ENCODE measurements at regions not wholly inside any gene's neighbourhood (a gene's known extent, or its start where the extent isn't known, plus 50 kb on each side); places are given as distances from the start of the nearest gene placed in this dataset.

GRCh38 chr3:82276992-82277391 is 515.5 kb upstream of the GBE1 start:
- TF ChIP-seq FOXA1 (IDR thresholded peaks at IDR 0.05) (no peak), SP1 (IDR thresholded peaks at IDR 0.05) (no peak), ZNF384 (IDR thresholded peaks at IDR 0.05) (no peak), TARDBP (IDR thresholded peaks at IDR 0.05) (no peak), CTBP1 (IDR thresholded peaks at IDR 0.05; ENCODE audit: borderline replicate concordance) (no peak), ELF4 (IDR thresholded peaks at IDR 0.05) (no peak), BHLHE40 (IDR thresholded peaks at IDR 0.05; ENCODE audit: borderline replicate concordance) (no peak), ARNT (IDR thresholded peaks at IDR 0.05) (no peak), HDGF (IDR thresholded peaks at IDR 0.05; ENCODE audit: borderline replicate concordance) (no peak), LEF1 (IDR thresholded peaks at IDR 0.05; ENCODE audit: borderline replicate concordance) (no peak), SUZ12 (IDR thresholded peaks at IDR 0.05) (no peak), FOXM1 (IDR thresholded peaks at IDR 0.05; ENCODE audit: borderline replicate concordance) (no peak), L3MBTL2 (conservative IDR thresholded peaks at IDR 0.05) (no peak)
- TF ChIP-seq, protein P1, sequence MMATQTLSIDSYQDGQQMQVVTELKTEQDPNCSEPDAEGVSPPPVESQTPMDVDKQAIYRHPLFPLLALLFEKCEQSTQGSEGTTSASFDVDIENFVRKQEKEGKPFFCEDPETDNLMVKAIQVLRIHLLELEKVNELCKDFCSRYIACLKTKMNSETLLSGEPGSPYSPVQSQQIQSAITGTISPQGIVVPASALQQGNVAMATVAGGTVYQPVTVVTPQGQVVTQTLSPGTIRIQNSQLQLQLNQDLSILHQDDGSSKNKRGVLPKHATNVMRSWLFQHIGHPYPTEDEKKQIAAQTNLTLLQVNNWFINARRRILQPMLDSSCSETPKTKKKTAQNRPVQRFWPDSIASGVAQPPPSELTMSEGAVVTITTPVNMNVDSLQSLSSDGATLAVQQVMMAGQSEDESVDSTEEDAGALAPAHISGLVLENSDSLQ (IDR thresholded peaks at IDR 0.05): no peak

Data from HEK293T (cell line).